ENCODE measurements at regions not wholly inside any gene's neighbourhood (a gene's known extent, or its start where the extent isn't known, plus 50 kb on each side); places are given as distances from the start of the nearest gene placed in this dataset.

GRCh38 chr11:45585205-45585604, 80.2 kb downstream of the CHST1 start:
- H3K4me3 ChIP-seq, result no peak overlapping the region
- no peak for ATAC-seq (ENCODE audit: insufficient number of reproducible peaks, low FRiP score, low read depth)
- TF ChIP-seq, protein P1, sequence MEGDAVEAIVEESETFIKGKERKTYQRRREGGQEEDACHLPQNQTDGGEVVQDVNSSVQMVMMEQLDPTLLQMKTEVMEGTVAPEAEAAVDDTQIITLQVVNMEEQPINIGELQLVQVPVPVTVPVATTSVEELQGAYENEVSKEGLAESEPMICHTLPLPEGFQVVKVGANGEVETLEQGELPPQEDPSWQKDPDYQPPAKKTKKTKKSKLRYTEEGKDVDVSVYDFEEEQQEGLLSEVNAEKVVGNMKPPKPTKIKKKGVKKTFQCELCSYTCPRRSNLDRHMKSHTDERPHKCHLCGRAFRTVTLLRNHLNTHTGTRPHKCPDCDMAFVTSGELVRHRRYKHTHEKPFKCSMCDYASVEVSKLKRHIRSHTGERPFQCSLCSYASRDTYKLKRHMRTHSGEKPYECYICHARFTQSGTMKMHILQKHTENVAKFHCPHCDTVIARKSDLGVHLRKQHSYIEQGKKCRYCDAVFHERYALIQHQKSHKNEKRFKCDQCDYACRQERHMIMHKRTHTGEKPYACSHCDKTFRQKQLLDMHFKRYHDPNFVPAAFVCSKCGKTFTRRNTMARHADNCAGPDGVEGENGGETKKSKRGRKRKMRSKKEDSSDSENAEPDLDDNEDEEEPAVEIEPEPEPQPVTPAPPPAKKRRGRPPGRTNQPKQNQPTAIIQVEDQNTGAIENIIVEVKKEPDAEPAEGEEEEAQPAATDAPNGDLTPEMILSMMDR (IDR thresholded peaks at IDR 0.05), result no peak
- H3K27ac ChIP-seq, result no peak overlapping the region
- peaks cover 1 to 4% of the 10 kb centered on the region in 2 donors for H3K4me1 ChIP-seq (ENCODE audit: control insufficient read depth in 1 of 2, low read depth in 2 of 2)
- H3K27me3 ChIP-seq (replicated peaks; ENCODE audit: insufficient read depth), result no peaks in the 10 kb centered on the region
- no peaks in the 10 kb centered on the region for H3K9me3 ChIP-seq
- H3K36me3 ChIP-seq, result no peaks in the 10 kb centered on the region
- DNase-seq (ENCODE audit: low spot score), result no peak

GRCh38 chr11:45583981-45584566, 81.3 kb downstream of the CHST1 start:
- Histone ChIP-seq H3K27me3 (replicated peaks; ENCODE audit: insufficient read depth) (no peaks in the 10 kb centered on the region), H3K4me1 (ENCODE audit: control insufficient read depth in 1 of 2, low read depth in 2 of 2) (no peaks in the 10 kb centered on the region), H3K9me3 (no peaks in the 10 kb centered on the region), H3K4me3 (no peak overlapping the region), H3K27ac (no peak overlapping the region), H3K36me3 (no peaks in the 10 kb centered on the region)
- TF ChIP-seq, protein P1 (IDR thresholded peaks at IDR 0.05), result no peak
- ATAC-seq (ENCODE audit: insufficient number of reproducible peaks, low FRiP score, low read depth), result no peak
- DNase-seq (ENCODE audit: low spot score), result no peak

GRCh38 chr11:45580399-45580798, 85.0 kb downstream of the CHST1 start:
- ATAC-seq (ENCODE audit: insufficient number of reproducible peaks, low FRiP score, low read depth) (no peak), DNase-seq (ENCODE audit: low spot score) (no peak)
- Histone ChIP-seq H3K27ac (no peak overlapping the region), H3K4me1 (ENCODE audit: control insufficient read depth in 1 of 2, low read depth in 2 of 2) (no peaks in the 10 kb centered on the region), H3K4me3 (no peak overlapping the region), H3K36me3 (no peaks in the 10 kb centered on the region), H3K27me3 (replicated peaks; ENCODE audit: insufficient read depth) (no peaks in the 10 kb centered on the region), H3K9me3 (no peaks in the 10 kb centered on the region)
- TF ChIP-seq, protein P1 (IDR thresholded peaks at IDR 0.05), result no peak

- TF ChIP-seq, protein P1 (IDR thresholded peaks at IDR 0.05), result no peak
- Histone ChIP-seq H3K36me3 (no peaks in the 10 kb centered on the region), H3K27ac (no peak overlapping the region), H3K4me3 (no peak overlapping the region), H3K4me1 (ENCODE audit: control insufficient read depth in 1 of 2, low read depth in 2 of 2) (no peaks in the 10 kb centered on the region), H3K27me3 (replicated peaks; ENCODE audit: insufficient read depth) (no peaks in the 10 kb centered on the region), H3K9me3 (no peaks in the 10 kb centered on the region)
- ATAC-seq (ENCODE audit: insufficient number of reproducible peaks, low FRiP score, low read depth) (no peak), DNase-seq (ENCODE audit: low spot score) (no peak)
Measured at GRCh38 chr11:45578316-45578715, 87.1 kb downstream of the CHST1 start.

- Histone ChIP-seq H3K9me3 (no peaks in the 10 kb centered on the region), H3K36me3 (no peaks in the 10 kb centered on the region), H3K27ac (no peak overlapping the region), H3K4me3 (no peak overlapping the region), H3K4me1 (ENCODE audit: control insufficient read depth in 1 of 2, low read depth in 2 of 2) (no peaks in the 10 kb centered on the region), H3K27me3 (replicated peaks; ENCODE audit: insufficient read depth) (no peaks in the 10 kb centered on the region)
- DNase-seq (ENCODE audit: low spot score) (no peak), ATAC-seq (ENCODE audit: insufficient number of reproducible peaks, low FRiP score, low read depth) (no peak)
- TF ChIP-seq, protein P1 (IDR thresholded peaks at IDR 0.05), result no peak
Measured at GRCh38 chr11:45577752-45578151, 87.7 kb downstream of the CHST1 start.
